Stimulated activated CD8-positive, alpha-beta memory T cell treated with anti-CD3 and anti-CD28 coated beads, Interleukin-12 subunit alpha, Interleukin-12 subunit beta, amount 100 ng/mL, for 1 hour (primary cell): ENCODE measurements at regions not wholly inside any gene's neighbourhood (a gene's known extent, or its start where the extent isn't known, plus 50 kb on each side); places are given as distances from the start of the nearest gene placed in this dataset.

Experiments used
- DNase-seq: peaks from one replicate; pipeline ENCODE4 v3.0.0-alpha.2; 2020; ENCODE audit warnings: low read depth

DNA sequence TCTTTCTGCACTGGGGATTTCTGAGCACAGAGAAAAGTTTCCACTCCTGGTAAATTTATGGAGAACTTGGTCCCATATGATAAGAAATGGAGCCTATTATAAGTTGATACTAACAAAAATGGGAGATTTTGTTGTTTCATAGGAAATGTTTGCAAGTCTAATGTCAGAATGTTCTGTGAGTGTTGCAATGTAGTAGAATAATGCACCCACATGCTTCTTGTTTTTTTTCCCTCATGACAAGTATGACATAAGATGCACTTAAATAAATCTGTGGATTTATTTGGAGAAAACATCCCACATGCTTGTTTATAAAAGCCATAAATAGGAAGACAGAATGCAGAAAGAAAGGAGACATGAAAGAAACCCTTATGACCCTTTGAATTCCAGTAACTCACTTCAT, 50.8 kb upstream of the KCNJ6 start:
- DNase-seq = no peak

DNA sequence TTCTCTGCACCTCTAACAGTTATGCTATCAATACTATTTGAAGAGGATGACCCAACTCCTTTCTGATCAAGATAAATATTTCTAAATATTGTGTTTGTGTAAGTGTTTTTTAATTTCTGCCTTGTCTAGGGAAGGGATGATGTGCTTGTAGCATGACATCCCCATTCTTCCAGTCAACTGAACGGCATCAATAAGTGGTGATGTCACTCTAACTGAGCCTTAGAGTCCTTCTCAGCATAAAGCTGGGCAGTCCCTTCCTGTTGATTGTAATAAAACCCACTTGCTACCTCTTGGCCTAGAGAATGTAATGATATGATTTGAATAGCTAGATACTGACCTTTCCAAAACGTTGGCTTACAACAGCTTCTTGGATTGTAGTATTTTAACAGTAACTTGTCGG, 52.5 kb upstream of the KCNJ6 start:
- no peak for DNase-seq

DNA sequence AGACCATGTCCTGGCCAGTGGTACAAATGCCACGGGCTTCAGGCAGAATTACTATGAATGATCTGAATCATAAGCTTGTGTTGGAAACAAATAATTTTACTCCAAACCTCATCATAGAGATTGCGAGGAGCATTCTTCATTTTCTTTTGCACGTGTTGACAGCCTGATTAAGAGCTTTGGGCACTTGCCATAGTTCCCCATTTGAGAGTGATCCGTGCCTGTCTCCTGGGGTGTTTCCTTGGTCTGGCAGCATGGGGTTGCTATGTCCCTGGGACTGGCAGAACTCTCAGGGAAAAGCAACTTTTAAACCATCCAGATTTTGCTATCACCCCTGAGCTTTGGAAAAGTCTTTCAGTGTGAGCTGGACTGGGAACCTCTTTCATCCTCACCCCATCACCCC, 54.3 kb upstream of the KCNJ6 start:
- no peak for DNase-seq

DNA sequence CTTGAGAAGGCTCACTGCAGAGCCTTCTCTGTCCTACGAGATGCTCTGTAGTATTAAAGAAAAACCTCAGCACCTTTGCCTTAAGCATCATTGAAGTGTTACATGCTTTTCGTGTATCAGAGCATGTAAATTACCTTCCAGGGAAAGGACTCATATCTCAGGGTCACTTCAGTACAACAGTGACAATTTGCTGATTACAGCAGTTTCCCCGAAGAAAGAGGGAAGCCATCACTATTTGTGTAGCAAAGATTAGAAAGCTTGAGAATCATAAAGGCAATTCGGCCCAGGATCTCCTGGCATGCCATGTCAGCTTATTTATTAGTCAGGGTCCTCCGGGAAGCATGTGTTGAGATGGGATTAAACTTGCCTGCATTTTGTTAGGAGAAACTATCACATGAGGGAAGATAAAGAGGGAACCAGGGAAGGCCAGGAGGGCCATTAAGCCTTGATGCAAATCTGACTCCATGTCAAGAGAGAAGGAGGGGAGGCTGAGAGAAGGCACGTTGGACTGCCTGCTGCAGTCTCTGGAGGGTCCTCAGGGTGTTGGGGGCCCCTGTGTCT, 55.2 kb upstream of the KCNJ6 start:
- no peak for DNase-seq

DNA sequence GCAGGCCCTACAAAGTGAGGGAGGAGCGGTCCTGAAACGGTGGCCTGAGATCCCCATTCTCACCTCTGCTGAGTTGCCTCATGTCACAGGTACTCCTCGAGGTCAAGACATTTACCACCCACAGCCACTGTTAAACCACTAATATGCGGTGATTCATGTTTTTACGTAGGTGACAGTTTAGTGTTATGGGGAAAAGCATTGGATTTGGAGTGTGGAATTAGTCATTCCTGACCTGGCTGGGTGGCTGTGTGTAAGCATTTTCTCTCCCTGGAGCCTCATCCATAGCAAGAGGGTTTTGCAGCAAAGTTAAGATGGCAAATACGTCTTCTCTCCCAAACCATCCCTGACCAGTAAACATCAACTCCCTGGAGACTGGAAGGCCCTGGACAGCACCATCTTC, 57.8 kb upstream of the KCNJ6 start:
- DNase-seq = no peak

DNA sequence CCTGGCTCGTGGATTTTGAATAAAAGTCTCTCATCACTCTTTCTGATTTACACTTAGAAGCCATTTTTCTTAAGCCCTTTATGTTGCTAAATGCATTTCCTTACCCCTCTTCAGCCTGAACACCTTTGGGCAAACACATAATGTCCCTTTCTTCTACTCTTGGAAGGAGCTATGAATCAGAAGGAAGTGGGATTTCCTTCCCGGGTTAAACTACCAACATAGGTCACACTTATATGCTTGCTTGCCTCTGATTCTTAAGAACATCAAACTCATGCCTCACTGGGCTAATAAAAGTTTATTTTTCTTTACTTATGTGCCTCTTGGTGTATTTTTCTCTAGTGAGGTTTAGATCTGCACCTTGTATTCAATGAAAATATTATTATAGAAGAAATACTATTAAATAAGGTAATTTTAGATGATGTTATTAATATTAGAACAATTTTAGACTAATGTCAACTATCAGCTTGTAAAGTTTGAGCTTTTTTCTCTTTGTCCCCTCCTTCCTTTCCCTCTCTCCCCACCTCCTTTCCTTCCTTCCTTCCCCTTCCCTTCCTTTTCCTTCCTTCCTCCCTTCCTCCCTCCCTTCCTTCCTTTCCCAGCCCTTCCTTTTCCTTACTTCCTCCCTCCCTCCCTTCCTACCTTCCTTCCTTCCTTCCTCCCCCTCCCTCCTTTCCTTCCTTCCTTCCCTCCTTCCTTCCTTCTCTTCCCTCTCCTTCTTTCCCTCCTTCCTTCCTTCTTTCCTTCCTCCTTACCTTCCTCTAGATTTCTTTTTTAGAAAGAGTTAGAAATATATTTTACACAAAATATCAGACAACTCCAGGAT, 66.5 kb upstream of the KCNJ6 start:
- DNase-seq = no peak

GRCh38 chr21:37983336-37984095, 67.3 kb upstream of the KCNJ6 start:
- DNase-seq = no peak

DNA sequence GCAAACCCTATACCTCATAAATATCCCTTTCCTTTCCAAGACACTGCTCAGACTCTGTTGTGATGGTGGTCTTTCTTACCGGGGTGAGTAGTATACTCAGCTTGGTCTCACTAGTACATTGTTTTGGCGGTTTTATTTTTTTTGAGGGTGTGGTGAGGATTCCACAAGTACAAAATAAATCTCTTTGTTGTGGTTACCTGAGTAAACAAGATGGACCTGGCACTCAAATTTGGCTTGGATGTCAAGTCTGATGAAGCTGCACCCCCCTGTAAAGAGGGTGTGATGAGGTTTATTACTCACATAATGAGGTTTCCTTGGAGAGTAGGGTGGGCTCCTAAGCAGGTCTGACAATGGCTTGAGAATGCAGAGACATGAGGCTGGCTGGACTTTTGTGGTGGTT, 68.2 kb upstream of the KCNJ6 start:
- DNase-seq = no peak

DNA sequence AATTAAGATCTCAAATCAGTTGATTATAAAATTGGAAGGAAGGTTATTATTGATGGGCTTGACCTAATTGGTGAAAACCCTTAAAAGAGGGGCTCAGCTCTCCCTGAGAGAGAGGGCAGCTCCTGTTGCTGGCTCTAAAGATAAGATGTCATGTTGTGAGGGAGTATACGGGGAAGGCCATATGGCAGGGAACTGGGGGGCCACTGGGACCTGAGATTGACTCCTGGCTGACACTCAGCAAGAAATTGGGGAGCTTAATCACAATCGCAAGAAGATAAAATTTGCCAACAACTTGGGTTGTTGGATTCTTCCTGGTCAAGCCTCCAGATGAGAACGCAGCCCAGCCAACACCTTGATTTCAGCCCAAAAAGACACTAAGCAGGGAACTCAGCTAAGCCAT, 69.7 kb upstream of the KCNJ6 start:
- no peak for DNase-seq

GRCh38 chr21:37986751-37987399, 70.6 kb upstream of the KCNJ6 start:
- no peak for DNase-seq

DNA sequence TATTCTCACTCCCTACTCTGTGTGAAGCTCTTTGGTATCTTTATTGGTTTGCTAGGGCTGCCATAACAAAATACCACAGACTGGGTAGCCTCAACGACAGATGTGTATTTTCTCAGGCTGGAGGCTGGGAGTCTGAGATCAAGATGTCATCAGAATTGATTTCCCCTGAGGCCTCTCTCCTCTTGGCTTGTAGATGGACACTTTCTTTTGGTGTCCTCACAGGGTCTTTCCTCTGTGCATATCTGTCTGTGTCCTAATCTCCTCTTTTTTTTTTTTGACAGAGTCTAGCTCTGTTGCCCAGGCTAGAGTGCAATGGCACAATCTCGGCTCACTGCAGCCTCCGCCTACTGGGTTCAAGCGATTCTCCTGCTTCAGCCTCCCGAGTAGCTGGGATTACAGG, 71.4 kb upstream of the KCNJ6 start:
- no peak for DNase-seq

DNA sequence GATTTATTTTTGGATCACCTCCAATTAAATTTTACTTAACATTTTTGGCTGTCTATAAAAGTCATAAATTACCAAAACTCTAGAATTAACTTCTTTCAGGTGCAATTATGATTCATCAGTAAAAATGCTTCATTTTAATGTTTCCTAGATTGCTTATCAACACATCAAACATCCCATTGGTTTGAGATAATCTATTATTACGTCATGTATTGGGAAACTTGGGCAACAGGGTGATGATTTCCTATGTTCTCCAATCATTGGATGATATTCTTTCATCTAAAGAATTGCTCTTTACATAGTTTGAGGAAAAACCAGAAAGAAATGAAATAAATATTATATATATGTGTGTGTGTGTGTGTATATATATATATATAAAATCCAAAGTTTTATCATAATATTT, 76.8 kb upstream of the KCNJ6 start:
- DNase-seq = no peak

DNA sequence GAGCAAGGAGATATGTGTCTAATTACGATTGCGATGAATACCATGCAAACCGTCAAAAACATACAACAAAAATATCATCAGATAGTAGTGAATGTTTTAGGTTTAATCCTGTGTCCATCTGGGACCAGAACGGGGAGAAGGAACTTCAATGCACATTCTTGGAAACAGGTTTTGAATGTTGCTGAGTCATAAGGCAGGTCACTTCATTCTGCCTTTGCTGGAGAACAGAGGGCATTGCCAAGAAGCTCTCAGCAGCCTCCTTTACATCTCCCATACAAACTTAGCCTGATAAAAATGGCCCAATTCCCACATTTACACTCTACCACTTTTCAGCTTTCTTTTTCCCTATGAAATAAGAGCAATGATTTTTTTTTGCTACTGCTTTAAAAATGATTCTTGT, 78.0 kb upstream of the KCNJ6 start:
- DNase-seq = no peak

- DNase-seq = no peak
Observed at GRCh38 chr21:38012672-38013071, 96.4 kb upstream of the KCNJ6 start.

DNA sequence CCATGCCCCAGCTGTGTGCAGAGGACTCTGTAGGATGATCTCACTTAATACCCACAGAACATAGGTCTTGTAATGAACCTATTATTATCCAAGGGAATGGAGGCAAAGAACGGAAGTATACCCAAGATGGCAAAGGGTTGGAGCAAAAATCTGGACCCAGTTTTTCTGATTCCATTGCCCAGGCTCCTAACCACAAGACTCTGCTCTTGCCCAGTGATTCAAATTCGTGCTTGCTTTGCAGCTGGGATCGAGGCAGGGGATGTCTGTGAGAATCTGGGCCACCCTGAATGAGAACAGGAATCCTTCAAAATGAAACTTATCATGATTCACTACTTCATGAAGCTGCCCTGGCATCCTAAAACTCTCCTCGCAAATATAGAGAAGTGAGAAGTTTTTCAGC, 97.5 kb upstream of the KCNJ6 start:
- DNase-seq = no peak

GRCh38 chr21:38014298-38014697, 98.0 kb upstream of the KCNJ6 start:
- no peak for DNase-seq

GRCh38 chr21:38027901-38028498, 111.7 kb upstream of the KCNJ6 start:
- DNase-seq = no peak

DNA sequence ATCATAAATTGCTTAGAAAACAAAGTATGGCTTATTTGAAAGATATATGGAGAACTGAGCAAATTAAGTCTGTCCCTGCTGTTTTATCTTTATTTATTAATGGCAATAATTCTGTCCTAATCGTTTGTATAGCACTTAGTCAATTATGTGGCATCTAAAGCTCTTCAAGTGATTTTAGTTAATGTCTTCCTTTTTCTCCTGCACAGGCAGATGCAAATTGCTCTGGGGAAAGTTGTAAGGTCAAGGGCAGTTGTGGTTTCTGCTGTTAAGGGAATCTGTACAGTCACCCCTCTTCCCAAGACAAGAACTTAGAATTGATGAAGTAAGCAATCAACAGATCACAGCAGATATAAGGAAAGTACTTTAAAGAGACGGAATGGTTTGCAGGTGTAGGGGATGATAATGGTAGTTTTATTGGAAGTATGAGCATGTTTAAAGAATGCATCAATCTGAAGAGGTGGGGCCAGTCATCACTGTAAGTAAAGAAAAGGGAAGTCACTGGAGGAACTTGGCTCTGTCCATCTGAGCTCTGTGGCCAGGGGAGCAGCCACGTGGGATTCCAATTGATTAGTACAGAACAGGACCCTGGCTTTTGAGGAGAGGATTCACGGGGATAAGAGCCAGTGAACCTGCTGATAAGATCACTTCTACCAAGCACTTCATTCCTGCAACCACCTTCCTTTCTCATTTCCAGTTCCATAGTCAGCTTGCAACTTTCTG, 116.0 kb upstream of the KCNJ6 start:
- no peak for DNase-seq

GRCh38 chr21:38036016-38036415, 119.8 kb upstream of the KCNJ6 start:
- no peak for DNase-seq

- DNase-seq = no peak
Observed at GRCh38 chr21:38037416-38037815, 121.2 kb upstream of the KCNJ6 start.

DNA sequence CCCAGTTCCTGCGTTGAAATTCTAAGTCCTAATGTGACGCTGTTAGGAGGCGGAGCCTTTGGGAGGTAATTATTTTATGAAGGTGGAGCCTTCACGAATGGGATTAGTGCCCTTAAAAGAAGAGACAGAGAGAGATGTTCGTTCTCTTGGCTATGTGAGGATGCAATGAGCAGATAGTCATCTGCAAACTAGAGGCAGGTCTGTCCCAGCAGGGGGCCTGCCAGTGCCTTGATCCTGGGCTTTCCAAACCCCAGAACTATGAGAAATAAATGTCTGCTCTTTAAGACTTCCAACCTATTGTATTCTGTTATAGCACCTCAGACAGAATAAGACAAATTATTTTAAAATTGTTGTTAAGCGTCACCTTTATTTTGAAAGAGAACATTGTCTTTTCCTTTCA, 123.1 kb upstream of the KCNJ6 start:
- no peak for DNase-seq

GRCh38 chr21:38039841-38040240, 123.6 kb upstream of the KCNJ6 start:
- no peak for DNase-seq
